PC-9 (cell line): ENCODE measurements at regions not wholly inside any gene's neighbourhood (a gene's known extent, or its start where the extent isn't known, plus 50 kb on each side); places are given as distances from the start of the nearest gene placed in this dataset.

Experiments used
- CTCF ChIP-seq: fragments of 200-600 bp; sonication (generic); conservative IDR thresholded peaks from 2 replicates; pipeline ENCODE4 v1.6.1; 2017; ENCODE audit warnings: mixed run types, antibody characterized with exemption, mild to moderate bottlenecking, moderate library complexity
- EZH2 ChIP-seq: fragments of 200-600 bp; sonication (generic); IDR thresholded peaks from 2 replicates; pipeline ENCODE4 v1.8.0; 2017; ENCODE audit warnings: antibody characterized with exemption, low read depth

GRCh38 chr2:219959471-219959870, 332.0 kb downstream of the SLC4A3 start:
- no peak for TF ChIP-seq CTCF
- TF ChIP-seq EZH2 = no peak
